ENCODE measurements at regions not wholly inside any gene's neighbourhood (a gene's known extent, or its start where the extent isn't known, plus 50 kb on each side); places are given as distances from the start of the nearest gene placed in this dataset.

DNA sequence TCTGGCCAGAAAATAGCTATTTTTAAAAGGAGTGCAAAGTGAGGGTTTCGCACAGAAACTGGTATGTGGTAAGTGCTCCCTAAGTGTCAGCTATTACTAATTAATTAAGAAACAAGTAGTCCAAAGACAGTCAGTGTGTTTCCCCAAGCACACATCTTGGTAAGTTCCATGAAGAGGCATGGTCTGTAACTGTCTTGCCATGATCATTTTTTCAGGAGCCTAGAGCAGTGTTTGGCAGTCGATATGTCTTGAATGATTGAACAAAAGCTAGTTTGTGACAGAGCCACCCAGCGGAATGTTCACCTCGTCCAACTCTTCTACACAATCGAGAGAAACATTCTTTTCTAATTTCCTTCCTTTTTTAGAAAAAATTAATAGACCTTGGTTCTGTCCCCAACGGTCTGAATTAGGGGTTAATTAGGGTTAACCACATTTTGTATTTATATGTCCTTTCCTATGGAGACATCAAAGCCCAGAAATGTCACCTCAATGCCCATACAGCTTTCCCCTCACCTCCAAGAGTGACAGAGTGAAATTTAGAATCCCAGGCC lies 57.6 kb upstream of the FTH1 start:
- ChIA-PET POLR2A (interaction anchor here (0.6 to 4.1 kb wide), 16 partner anchors 8 to 140 kb away, joined by 3 to 51 read pairs (median 5); partner anchors contain the start of gene FTH1), CTCF (ENCODE audit: low intra/inter-chr PET ratio) (no interaction called here)
- H3K4me2 ChIP-seq (ENCODE audit: insufficient read depth, low read length), result peak overlapping the region; percentile 84
- peak overlapping the region; percentile 84 for H3K27ac ChIP-seq (ENCODE audit: extremely low read depth, low read depth, low read length)
- no peaks in the 10 kb centered on the region for H3K9me1 ChIP-seq (ENCODE audit: control insufficient read depth, insufficient read depth, low read length)
- H3K4me1 ChIP-seq (replicated peaks in 1 of 2; ENCODE audit: control insufficient read depth in 2 of 2, insufficient read depth in 2 of 2, low read length in 2 of 2), result peaks cover 10 to 14% of the 10 kb centered on the region in 2 experiments
- intact Hi-C loops (cut with micrococcal nuclease), result loop anchor here (1.0 kb wide), 4 partner anchors 17 to 58 kb away; partner anchors contain the start of gene FTH1
- no peaks in the 10 kb centered on the region for H3K79me2 ChIP-seq (ENCODE audit: control insufficient read depth, insufficient read depth, low read length)
- peak; percentile 38 for ATAC-seq
- H3K4me3 ChIP-seq, result peak overlapping the region; percentile 8; the same call in 1 of the 2 replicates
- TF ChIP-seq ZNF263 (CRISPR knock-in tag; IDR thresholded peaks at IDR 0.05; ENCODE audit: borderline replicate concordance) (peak; percentile 7; the same call in 1 of the 2 replicates), PPARD (CRISPR knock-in tag; IDR thresholded peaks at IDR 0.05) (no peak), ZNF184 (CRISPR knock-in tag; IDR thresholded peaks at IDR 0.05) (no peak), NFRKB (IDR thresholded peaks at IDR 0.05; ENCODE audit: low read depth) (peak; percentile 36; the same call in 1 of the 2 replicates), ZNF445 (CRISPR knock-in tag; IDR thresholded peaks at IDR 0.05; ENCODE audit: low read depth) (peak; percentile 82; the same call in 1 of the 2 replicates)
- TF ChIP-seq, protein P1, sequence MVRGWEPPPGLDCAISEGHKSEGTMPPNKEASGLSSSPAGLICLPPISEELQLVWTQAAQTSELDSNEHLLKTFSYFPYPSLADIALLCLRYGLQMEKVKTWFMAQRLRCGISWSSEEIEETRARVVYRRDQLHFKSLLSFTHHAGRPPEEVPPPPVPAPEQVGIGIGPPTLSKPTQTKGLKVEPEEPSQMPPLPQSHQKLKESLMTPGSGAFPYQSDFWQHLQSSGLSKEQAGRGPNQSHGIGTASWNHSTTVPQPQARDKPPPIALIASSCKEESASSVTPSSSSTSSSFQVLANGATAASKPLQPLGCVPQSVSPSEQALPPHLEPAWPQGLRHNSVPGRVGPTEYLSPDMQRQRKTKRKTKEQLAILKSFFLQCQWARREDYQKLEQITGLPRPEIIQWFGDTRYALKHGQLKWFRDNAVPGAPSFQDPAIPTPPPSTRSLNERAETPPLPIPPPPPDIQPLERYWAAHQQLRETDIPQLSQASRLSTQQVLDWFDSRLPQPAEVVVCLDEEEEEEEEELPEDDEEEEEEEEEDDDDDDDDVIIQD (CRISPR knock-in tag; IDR thresholded peaks at IDR 0.05), result no peak
- TF ChIP-seq, protein P2, sequence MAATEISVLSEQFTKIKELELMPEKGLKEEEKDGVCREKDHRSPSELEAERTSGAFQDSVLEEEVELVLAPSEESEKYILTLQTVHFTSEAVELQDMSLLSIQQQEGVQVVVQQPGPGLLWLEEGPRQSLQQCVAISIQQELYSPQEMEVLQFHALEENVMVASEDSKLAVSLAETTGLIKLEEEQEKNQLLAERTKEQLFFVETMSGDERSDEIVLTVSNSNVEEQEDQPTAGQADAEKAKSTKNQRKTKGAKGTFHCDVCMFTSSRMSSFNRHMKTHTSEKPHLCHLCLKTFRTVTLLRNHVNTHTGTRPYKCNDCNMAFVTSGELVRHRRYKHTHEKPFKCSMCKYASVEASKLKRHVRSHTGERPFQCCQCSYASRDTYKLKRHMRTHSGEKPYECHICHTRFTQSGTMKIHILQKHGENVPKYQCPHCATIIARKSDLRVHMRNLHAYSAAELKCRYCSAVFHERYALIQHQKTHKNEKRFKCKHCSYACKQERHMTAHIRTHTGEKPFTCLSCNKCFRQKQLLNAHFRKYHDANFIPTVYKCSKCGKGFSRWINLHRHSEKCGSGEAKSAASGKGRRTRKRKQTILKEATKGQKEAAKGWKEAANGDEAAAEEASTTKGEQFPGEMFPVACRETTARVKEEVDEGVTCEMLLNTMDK (IDR thresholded peaks at IDR 0.05; ENCODE audit: borderline replicate concordance, insufficient read depth, low read depth, low read length, poor library complexity, severe bottlenecking), result peak; percentile 32
- H2AFZ ChIP-seq (ENCODE audit: low read depth, low read length), result peak overlapping the region; percentile 93
- DNase-seq (ENCODE audit: extremely low read depth in 1 of 4, low spot score in 3 of 4), result no peak
- BruUV-seq (replicated peaks), result no TSS peak
- no peaks in the 10 kb centered on the region for H3K27me3 ChIP-seq (ENCODE audit: control insufficient read depth in 2 of 2, insufficient read depth in 2 of 2, low read length in 2 of 2)
- H3K9me3 ChIP-seq (replicated peaks; ENCODE audit: control insufficient read depth, insufficient read depth, low read depth, low read length), result peaks cover 5% of the 10 kb centered on the region
- peak overlapping the region in 1 of 2 experiments; percentile 72; a peak in 2 of 4 replicates for H3K9ac ChIP-seq (ENCODE audit: insufficient read depth in 1 of 2, low read depth in 2 of 2, low read length in 2 of 2)
- no peaks in the 10 kb centered on the region for H3K36me3 ChIP-seq (ENCODE audit: control insufficient read depth, insufficient read depth, low read length)
- in situ Hi-C loops (cut with MboI), result loop anchor here (5.0 kb wide), 1 partner anchor 58 kb away; the partner anchor contains the start of gene FTH1
- WGBS (ENCODE audit: insufficient coverage, low coverage, missing lambda C conversion rate), result 21% methylated on average over 6 of the region's 6 CpGs
- no peak for FAIRE-seq
- H4K20me1 ChIP-seq (replicated peaks; ENCODE audit: control insufficient read depth, insufficient read depth, low read length), result no peaks in the 10 kb centered on the region
